Activated T-cell treated with anti-CD3 and anti-CD28 coated beads, Interleukin-2, amount 50 U/mL, for 72 hours (primary cell): ENCODE measurements at regions not wholly inside any gene's neighbourhood (a gene's known extent, or its start where the extent isn't known, plus 50 kb on each side); places are given as distances from the start of the nearest gene placed in this dataset.

Experiments
- ATAC-seq, 2 donors: fragments of 150-1000 bp; cut with Tn5 transposase; replicated peaks in 1 of 2; 2 replicates each; pipeline ENCODE4 v1.10.0; 2021; ENCODE audit warnings: moderate library complexity in 2 of 2, mild to moderate bottlenecking in 1 of 2
- DNase-seq, 2 donors: peaks; one replicate each; pipeline ENCODE4 v3.0.0; 2021 to 2022; ENCODE audit warnings: mixed read lengths in 1 of 2
- H3K27ac Mint-ChIP-seq: one replicate; pipeline ENCODE4 v1.8.0; 2022; ENCODE audit warnings: mild to moderate bottlenecking, moderate library complexity, mixed read lengths
- H3K27me3 Mint-ChIP-seq: one replicate; pipeline ENCODE4 v1.8.0; 2022; ENCODE audit warnings: low read depth, mixed read lengths
- H3K36me3 Mint-ChIP-seq, 2 donors: one replicate each; pipeline ENCODE4 v1.8.0; 2022; ENCODE audit warnings: mixed read lengths in 2 of 2, mild to moderate bottlenecking in 1 of 2; ENCODE audit not compliant: insufficient read depth in 2 of 2
- H3K4me1 Mint-ChIP-seq: one replicate; pipeline ENCODE4 v1.8.0; 2022; ENCODE audit warnings: low read depth, mixed read lengths
- H3K4me3 Mint-ChIP-seq, 2 donors: one replicate each; pipeline ENCODE4 v1.8.0; 2022; ENCODE audit warnings: mild to moderate bottlenecking in 2 of 2, mixed read lengths in 2 of 2, moderate library complexity in 2 of 2
- H3K9me3 Mint-ChIP-seq, 2 donors: one replicate each; pipeline ENCODE4 v1.8.0; 2022; ENCODE audit warnings: mixed read lengths in 2 of 2

- H3K4me1 Mint-ChIP-seq: no peaks in the 10 kb centered on the region
- no peak for DNase-seq
- H3K36me3 Mint-ChIP-seq: no peaks in the 10 kb centered on the region
- H3K4me3 Mint-ChIP-seq: no peak overlapping the region
- no peak overlapping the region for H3K27ac Mint-ChIP-seq
- peaks cover 0 to 2% of the 10 kb centered on the region in 2 donors for H3K9me3 Mint-ChIP-seq
- ATAC-seq: peak; percentile 51 to 72
- peaks cover 4% of the 10 kb centered on the region for H3K27me3 Mint-ChIP-seq
Observed at GRCh38 chrX:125089761-125090445, 229.8 kb upstream of the TEX13C start.

- ATAC-seq (no peak), DNase-seq (no peak)
- H3K4me3 Mint-ChIP-seq: no peak overlapping the region
- H3K9me3 Mint-ChIP-seq: peaks cover 0 to 2% of the 10 kb centered on the region in 2 donors
- no peaks in the 10 kb centered on the region for H3K4me1 Mint-ChIP-seq
- no peak overlapping the region for H3K27ac Mint-ChIP-seq
- peaks cover 4% of the 10 kb centered on the region for H3K27me3 Mint-ChIP-seq
- H3K36me3 Mint-ChIP-seq: no peaks in the 10 kb centered on the region
Observed at GRCh38 chrX:125093852-125094251, 225.8 kb upstream of the TEX13C start.

GRCh38 chrX:125094901-125095300 lies 224.8 kb upstream of the TEX13C start:
- ATAC-seq (no peak), DNase-seq (no peak)
- Mint-ChIP-seq H3K4me3 (no peak overlapping the region), H3K27me3 (peaks cover 4% of the 10 kb centered on the region), H3K36me3 (no peaks in the 10 kb centered on the region), H3K4me1 (no peaks in the 10 kb centered on the region), H3K27ac (no peak overlapping the region), H3K9me3 (peaks cover 0 to 2% of the 10 kb centered on the region in 2 donors)

GRCh38 chrX:125096469-125096868 lies 223.2 kb upstream of the TEX13C start:
- ATAC-seq: no peak
- Mint-ChIP-seq H3K27ac (no peak overlapping the region), H3K36me3 (no peaks in the 10 kb centered on the region), H3K4me1 (no peaks in the 10 kb centered on the region), H3K27me3 (no peaks in the 10 kb centered on the region), H3K4me3 (no peak overlapping the region), H3K9me3 (no peaks in the 10 kb centered on the region)
- no peak for DNase-seq

- no peaks in the 10 kb centered on the region for H3K9me3 Mint-ChIP-seq
- H3K36me3 Mint-ChIP-seq: no peaks in the 10 kb centered on the region
- ATAC-seq (no peak), DNase-seq (no peak)
- H3K27me3 Mint-ChIP-seq: no peaks in the 10 kb centered on the region
- no peak overlapping the region for H3K27ac Mint-ChIP-seq
- H3K4me3 Mint-ChIP-seq: no peak overlapping the region
- no peaks in the 10 kb centered on the region for H3K4me1 Mint-ChIP-seq
Observed at GRCh38 chrX:125096870-125097269, 222.8 kb upstream of the TEX13C start.

DNA sequence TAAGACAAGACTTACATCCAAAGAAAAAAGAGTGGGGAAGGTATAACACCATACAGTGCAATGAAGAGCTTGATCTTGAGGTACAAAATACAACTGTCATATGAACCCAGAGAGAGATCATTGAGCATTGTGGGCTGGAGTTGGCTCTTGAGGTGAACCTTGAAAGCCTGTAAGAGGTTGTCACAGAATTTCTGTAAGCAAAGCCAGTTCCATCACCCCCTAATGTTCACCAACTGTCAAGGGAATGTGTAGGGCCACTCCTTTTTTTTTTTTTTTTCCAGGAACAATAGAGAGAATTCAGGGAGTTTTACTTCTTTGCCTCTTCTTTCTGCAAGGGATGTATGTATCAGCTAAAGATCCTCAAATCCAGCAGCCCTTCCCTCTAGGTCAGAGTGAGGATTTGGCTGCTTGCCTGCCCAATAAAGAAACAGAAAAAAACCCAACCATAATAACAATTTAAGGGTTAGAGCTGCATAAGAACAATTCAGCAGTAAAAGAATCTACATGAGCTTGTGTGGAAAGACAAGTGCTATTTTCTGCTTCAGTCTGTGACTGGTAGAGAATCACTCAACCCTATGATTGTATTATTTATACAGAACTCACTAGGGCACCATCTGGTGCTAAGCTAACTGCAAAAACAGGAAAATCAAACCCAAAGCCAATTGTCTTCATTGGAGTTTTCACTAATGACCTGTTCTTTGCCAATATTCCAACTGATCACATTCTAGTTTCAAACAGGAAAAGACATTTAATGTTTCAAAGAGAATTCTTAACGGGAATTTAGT lies 217.5 kb upstream of the TEX13C start:
- Mint-ChIP-seq H3K4me3 (no peak overlapping the region), H3K27ac (no peak overlapping the region), H3K9me3 (no peaks in the 10 kb centered on the region), H3K4me1 (no peaks in the 10 kb centered on the region), H3K27me3 (no peaks in the 10 kb centered on the region), H3K36me3 (no peaks in the 10 kb centered on the region)
- DNase-seq (no peak), ATAC-seq (no peak)

DNA sequence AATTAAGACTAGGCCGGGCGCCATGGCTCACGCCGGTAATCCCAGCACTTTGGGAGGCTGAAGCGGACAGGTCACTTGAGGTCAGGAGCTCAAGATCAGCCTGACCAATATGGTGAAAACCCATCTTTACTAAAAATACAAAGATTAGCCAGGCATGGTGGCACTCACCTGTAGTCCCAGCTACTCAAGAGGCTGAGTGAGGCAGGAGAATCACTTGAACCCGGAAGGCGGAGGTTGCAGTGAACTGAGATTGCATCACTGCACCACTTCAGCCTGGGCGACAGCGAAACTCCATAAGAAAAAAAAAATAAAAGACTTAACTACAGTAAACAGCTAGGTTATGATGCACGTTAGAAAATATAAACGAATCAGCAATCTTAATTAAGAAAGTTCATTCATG lies 216.0 kb upstream of the TEX13C start:
- Mint-ChIP-seq H3K9me3 (no peaks in the 10 kb centered on the region), H3K4me3 (no peak overlapping the region), H3K4me1 (no peaks in the 10 kb centered on the region), H3K36me3 (no peaks in the 10 kb centered on the region), H3K27ac (no peak overlapping the region), H3K27me3 (no peaks in the 10 kb centered on the region)
- DNase-seq (no peak), ATAC-seq (no peak)

GRCh38 chrX:125108921-125109320 lies 210.8 kb upstream of the TEX13C start:
- Mint-ChIP-seq H3K27ac (no peak overlapping the region), H3K4me1 (no peaks in the 10 kb centered on the region), H3K9me3 (peaks cover 0 to 3% of the 10 kb centered on the region in 2 donors), H3K27me3 (peaks cover 3% of the 10 kb centered on the region), H3K36me3 (peaks cover 0 to 3% of the 10 kb centered on the region in 2 donors), H3K4me3 (no peak overlapping the region)
- DNase-seq (no peak), ATAC-seq (no peak)

DNA sequence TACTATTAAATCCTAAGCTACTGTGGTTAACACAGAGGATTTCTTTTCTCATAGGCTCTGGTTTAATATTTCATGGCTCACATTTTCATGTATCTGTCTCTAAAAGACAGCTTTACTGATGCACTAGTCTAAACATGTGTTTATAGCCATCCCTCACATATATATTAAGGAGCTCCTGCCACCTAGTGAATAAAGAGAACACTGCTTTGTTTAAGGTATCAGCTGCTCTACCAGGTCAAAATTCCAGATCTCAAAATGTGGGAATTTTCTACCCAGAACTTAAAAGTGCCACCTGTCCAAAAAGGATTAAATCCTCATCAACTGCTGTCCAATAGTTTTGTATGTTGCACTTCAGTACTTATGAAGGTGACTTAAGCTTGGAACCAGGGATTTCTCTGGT lies 188.5 kb upstream of the TEX13C start:
- no peak for DNase-seq
- ATAC-seq: no peak
- H3K27ac Mint-ChIP-seq: no peak overlapping the region
- H3K4me3 Mint-ChIP-seq: no peak overlapping the region
- H3K27me3 Mint-ChIP-seq: no peaks in the 10 kb centered on the region
- peaks cover 2% of the 10 kb centered on the region in 2 donors for H3K9me3 Mint-ChIP-seq
- H3K36me3 Mint-ChIP-seq: peaks cover 2% of the 10 kb centered on the region in 2 donors
- H3K4me1 Mint-ChIP-seq: no peaks in the 10 kb centered on the region

DNA sequence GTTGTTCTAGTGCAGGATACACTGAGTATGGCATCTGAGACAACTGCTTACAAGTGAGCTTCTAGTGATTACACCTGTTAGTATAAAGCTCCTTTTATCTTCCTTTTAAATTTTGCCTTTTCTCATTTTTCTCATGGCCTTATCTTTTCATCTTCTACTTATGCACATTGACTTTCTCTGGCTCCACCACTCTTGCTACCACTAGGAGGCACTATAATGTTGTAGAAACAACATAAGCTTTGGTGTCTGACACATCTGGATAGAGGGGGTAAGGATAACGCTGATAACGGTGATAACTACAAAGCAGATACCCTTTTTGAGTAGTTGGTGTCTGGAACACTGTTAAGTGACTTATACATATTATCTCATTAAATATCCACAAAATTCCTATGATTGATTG lies 187.4 kb upstream of the TEX13C start:
- H3K36me3 Mint-ChIP-seq: peaks cover 2% of the 10 kb centered on the region in 2 donors
- H3K9me3 Mint-ChIP-seq: peaks cover 2% of the 10 kb centered on the region in 2 donors
- no peak overlapping the region for H3K4me3 Mint-ChIP-seq
- DNase-seq (peak in 1 of 2 donors; percentile 2), ATAC-seq (no peak)
- peaks cover 2% of the 10 kb centered on the region for H3K27me3 Mint-ChIP-seq
- no peak overlapping the region for H3K27ac Mint-ChIP-seq
- no peaks in the 10 kb centered on the region for H3K4me1 Mint-ChIP-seq

DNA sequence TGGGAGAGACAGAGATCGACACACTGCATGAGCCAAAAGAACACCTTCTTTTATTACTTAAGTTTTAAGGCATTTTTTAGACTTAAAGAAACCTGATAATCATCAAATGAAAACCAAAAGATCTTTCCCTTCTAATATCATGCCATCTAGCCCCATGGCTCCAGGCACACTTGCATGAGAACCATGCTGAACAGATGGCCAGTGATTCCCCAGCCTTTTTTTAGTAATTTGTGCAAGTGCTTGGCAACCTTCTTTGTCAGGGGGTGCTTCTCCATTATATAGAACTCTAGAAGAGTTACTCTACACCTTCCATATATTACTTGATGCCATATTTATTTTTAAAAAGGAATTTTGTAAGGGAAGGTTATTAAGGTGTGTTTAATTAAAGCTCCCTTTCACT lies 182.2 kb upstream of the TEX13C start:
- Mint-ChIP-seq H3K9me3 (no peaks in the 10 kb centered on the region), H3K4me1 (no peaks in the 10 kb centered on the region), H3K27ac (no peak overlapping the region), H3K36me3 (no peaks in the 10 kb centered on the region), H3K27me3 (peaks cover 20% of the 10 kb centered on the region), H3K4me3 (no peak overlapping the region)
- DNase-seq (no peak), ATAC-seq (no peak)

GRCh38 chrX:125150231-125150630 lies 169.4 kb upstream of the TEX13C start:
- H3K4me3 Mint-ChIP-seq: no peak overlapping the region
- no peak overlapping the region for H3K27ac Mint-ChIP-seq
- ATAC-seq (no peak), DNase-seq (no peak)
- no peaks in the 10 kb centered on the region for H3K9me3 Mint-ChIP-seq
- H3K27me3 Mint-ChIP-seq: peaks cover 6% of the 10 kb centered on the region
- no peaks in the 10 kb centered on the region for H3K36me3 Mint-ChIP-seq
- H3K4me1 Mint-ChIP-seq: no peaks in the 10 kb centered on the region

DNA sequence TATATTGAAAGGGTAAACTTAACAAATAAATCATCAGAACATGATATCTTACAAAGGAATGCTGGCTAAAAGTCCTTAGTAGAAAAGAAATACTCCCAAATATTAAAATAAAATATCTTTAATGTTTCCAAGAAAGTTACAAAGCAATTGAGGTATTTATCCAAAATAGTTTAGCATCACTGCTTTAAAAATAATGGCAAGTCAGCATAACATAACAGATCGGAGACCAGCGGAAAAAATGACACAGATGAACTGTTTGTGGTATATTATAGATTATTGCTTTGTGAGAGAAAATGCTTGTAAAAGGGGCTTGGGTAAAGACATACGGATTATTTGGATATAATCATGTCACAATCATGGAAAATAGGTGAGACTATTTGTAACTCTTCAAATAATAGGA lies 168.5 kb upstream of the TEX13C start:
- ATAC-seq: no peak
- Mint-ChIP-seq H3K27ac (no peak overlapping the region), H3K4me3 (no peak overlapping the region), H3K9me3 (no peaks in the 10 kb centered on the region), H3K27me3 (peaks cover 6% of the 10 kb centered on the region), H3K36me3 (no peaks in the 10 kb centered on the region), H3K4me1 (no peaks in the 10 kb centered on the region)
- no peak for DNase-seq

DNA sequence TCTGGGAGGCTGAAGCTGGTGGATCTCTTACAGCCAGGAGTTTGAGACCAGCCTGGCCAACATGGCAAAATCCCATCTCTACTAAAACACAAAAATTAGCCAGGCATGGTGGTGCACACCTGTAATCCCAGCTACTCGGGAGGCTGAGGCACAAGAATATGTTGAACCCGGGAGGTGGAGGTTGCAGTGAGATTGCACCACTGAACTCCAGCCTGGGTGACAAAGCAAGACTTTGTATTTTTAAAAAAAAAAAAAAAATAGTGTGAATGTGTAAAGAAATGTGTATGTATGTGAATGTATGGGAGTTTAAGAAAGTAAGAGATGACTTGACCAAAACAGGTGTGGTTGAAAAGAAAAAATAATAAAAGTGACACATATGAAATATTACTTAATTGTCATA lies 167.7 kb upstream of the TEX13C start:
- Mint-ChIP-seq H3K27me3 (peaks cover 6% of the 10 kb centered on the region), H3K4me3 (no peak overlapping the region), H3K9me3 (no peaks in the 10 kb centered on the region), H3K27ac (no peak overlapping the region), H3K4me1 (no peaks in the 10 kb centered on the region), H3K36me3 (no peaks in the 10 kb centered on the region)
- ATAC-seq (no peak), DNase-seq (no peak)
